ENCODE measurements at regions not wholly inside any gene's neighbourhood (a gene's known extent, or its start where the extent isn't known, plus 50 kb on each side); places are given as distances from the start of the nearest gene placed in this dataset.

GRCh38 chr16:86046667-86047270, 147.8 kb downstream of the IRF8 start:
- TF ChIP-seq CTCF (IDR thresholded peaks at IDR 0.05; ENCODE audit: low read length) (no peak), EZH2 (optimal IDR thresholded peaks at IDR 0.05; ENCODE audit: low read depth, low read length) (no peak)
